ENCODE measurements at regions not wholly inside any gene's neighbourhood (a gene's known extent, or its start where the extent isn't known, plus 50 kb on each side); places are given as distances from the start of the nearest gene placed in this dataset.

GRCh38 chr6:134689641-134690040, 260.3 kb downstream of the ALDH8A1 start:
- TF ChIP-seq POLR2A (conservative IDR thresholded peaks at IDR 0.05) (no peak), ZBTB49 (CRISPR knock-in tag; IDR thresholded peaks at IDR 0.05; ENCODE audit: borderline replicate concordance) (no peak), ZNF384 (IDR thresholded peaks at IDR 0.05; ENCODE audit: low read depth, low read length) (no peak), RFX1 (IDR thresholded peaks at IDR 0.05) (no peak)
